ENCODE measurements at regions not wholly inside any gene's neighbourhood (a gene's known extent, or its start where the extent isn't known, plus 50 kb on each side); places are given as distances from the start of the nearest gene placed in this dataset.
"Not testable (repeated sequence)": the region's sequence is repeated elsewhere in the genome, so short reads cannot be mapped to it uniquely, and the experiment has no call there.

DNA sequence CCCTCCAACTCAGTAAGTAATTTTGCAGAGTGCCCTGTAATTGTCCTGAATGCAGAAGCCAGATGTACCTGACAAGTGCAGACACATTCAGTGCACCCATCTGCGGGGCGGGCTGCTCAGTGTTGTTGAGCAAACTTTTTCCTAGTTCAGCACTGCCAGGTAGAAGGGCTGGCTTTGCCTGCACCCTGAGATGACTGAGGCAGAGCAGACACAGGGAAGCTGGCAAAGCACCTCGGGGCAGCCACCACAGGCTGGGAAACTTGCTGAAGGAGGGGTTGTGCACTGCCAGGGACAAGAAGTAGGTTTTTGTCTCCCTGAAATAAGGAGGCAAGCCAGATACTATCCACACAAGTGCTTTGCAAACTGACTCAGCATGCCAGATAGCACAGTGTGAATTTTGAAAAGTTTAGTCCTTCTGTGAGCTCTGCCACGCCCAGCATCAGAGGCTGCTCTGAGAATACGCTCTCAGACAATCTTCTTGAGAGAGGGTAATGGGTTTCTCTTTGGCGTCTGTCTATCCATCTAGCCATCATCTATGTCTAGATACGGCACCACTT, 62.3 kb downstream of the SOWAHC start:
- no peak for TF ChIP-seq EZH2phosphoT487 (IDR thresholded peaks at IDR 0.05; ENCODE audit: low read depth)
- no peak for TF ChIP-seq CTCF (IDR thresholded peaks at IDR 0.05; ENCODE audit: low read depth, low read length)
- Histone ChIP-seq H3K4me1 (ENCODE audit: low read length) (no peaks in the 10 kb centered on the region), H3K27ac (ENCODE audit: low read length) (no peak overlapping the region), H4K20me1 (ENCODE audit: insufficient read depth, low read length) (no peaks in the 10 kb centered on the region), H3K79me2 (ENCODE audit: low read length) (no peaks in the 10 kb centered on the region), H3K4me2 (ENCODE audit: low read length) (no peak overlapping the region), H2AFZ (ENCODE audit: low read depth, low read length) (no peak overlapping the region), H3K27me3 (ENCODE audit: low read depth, low read length) (no peaks in the 10 kb centered on the region), H3K36me3 (replicated peaks; ENCODE audit: low read depth, low read length) (no peaks in the 10 kb centered on the region), H3K9me3 (ENCODE audit: insufficient read depth, low read length) (no peaks in the 10 kb centered on the region), H3K9ac (ENCODE audit: low read length) (no peak overlapping the region), H3K4me3 (ENCODE audit: low read length) (no peak overlapping the region)

DNA sequence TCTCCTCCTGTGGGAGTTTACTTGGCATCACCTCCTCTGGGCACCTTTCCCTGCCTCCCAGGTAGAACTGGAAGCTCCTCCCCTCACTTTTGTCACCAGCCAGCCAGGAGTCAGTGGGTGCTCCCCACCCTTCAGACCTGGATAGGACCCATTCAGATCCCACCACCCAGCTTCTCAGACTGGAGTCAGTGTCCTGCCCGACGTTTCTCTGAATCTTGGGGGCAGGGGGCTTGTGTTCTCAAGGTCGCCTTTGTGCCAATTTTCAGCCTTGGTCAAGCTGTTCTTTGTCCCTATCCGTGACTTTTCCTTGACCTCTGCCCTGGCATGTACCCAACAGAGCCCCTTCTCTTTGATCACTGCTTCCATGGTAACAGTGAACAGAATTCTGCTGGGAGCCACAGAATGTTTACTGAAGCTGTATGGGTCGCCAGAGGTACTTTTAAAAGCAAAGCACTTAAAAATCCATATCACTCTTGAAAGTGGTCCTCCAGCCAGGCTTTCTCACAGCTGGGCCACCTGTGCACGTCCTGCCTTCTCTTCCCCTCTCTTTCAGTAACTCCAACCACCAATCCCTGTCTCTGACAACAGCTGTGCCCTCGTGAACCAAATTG, 63.1 kb downstream of the SOWAHC start:
- H4K20me1 ChIP-seq (ENCODE audit: insufficient read depth, low read length); H3K4me2 ChIP-seq (ENCODE audit: low read length); H3K4me3 ChIP-seq (ENCODE audit: low read length); H3K27me3 ChIP-seq (ENCODE audit: low read depth, low read length); H3K36me3 ChIP-seq (replicated peaks; ENCODE audit: low read depth, low read length); H2AFZ ChIP-seq (ENCODE audit: low read depth, low read length); H3K27ac ChIP-seq (ENCODE audit: low read length); H3K9me3 ChIP-seq (ENCODE audit: insufficient read depth, low read length); H3K79me2 ChIP-seq (ENCODE audit: low read length); H3K9ac ChIP-seq (ENCODE audit: low read length); H3K4me1 ChIP-seq (ENCODE audit: low read length): not testable (repeated sequence)

DNA sequence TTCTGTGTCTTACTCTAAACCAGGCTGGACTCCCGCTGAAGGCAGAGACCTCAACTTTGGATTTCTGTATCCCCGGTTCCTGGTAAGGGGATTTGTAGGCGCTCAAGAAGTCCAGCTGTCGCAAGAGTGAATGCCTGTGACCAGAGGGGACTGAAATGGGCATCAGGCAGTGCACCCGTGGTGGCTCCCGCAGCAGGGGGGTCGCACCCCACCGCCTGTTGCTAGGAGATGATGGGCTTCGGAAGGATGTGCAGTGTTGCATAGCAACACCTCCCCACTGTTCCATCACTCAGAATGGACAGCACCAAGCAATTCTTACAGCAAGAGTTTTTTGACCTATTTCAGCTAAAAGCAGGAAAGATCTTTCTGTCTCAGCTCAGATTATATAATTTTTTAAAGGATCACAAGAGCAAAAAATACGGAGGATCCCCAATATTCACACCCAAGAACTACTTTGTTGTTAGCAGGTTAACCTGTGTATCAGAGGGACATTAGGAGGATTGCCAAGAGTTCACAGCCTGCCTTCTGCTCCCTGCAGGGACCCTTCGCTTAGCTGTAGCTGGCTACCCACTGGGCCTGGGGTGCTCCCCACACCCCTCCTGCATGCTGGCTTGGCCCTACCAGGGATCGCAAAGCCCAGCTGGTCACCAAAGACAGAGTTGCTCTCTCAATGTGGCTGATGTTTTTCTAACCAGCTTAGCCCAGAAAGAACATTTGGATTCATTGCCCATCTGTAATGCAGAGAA, 63.8 kb downstream of the SOWAHC start:
- no peak overlapping the region for H3K4me3 ChIP-seq (ENCODE audit: low read length)
- H3K4me1 ChIP-seq (ENCODE audit: low read length) = no peaks in the 10 kb centered on the region
- no peak overlapping the region for H2AFZ ChIP-seq (ENCODE audit: low read depth, low read length)
- no peak overlapping the region for H3K4me2 ChIP-seq (ENCODE audit: low read length)
- H3K9me3 ChIP-seq (ENCODE audit: insufficient read depth, low read length) = no peaks in the 10 kb centered on the region
- TF ChIP-seq EZH2phosphoT487 (IDR thresholded peaks at IDR 0.05; ENCODE audit: low read depth) = no peak
- no peak for TF ChIP-seq CTCF (IDR thresholded peaks at IDR 0.05; ENCODE audit: low read depth, low read length)
- no peaks in the 10 kb centered on the region for H4K20me1 ChIP-seq (ENCODE audit: insufficient read depth, low read length)
- no peak overlapping the region for H3K9ac ChIP-seq (ENCODE audit: low read length)
- no peaks in the 10 kb centered on the region for H3K36me3 ChIP-seq (replicated peaks; ENCODE audit: low read depth, low read length)
- no peaks in the 10 kb centered on the region for H3K27me3 ChIP-seq (ENCODE audit: low read depth, low read length)
- no peak overlapping the region for H3K27ac ChIP-seq (ENCODE audit: low read length)
- H3K79me2 ChIP-seq (ENCODE audit: low read length) = no peaks in the 10 kb centered on the region

GRCh38 chr2:109678724-109679201, 64.6 kb downstream of the SOWAHC start:
- H3K4me2 ChIP-seq (ENCODE audit: low read length); H3K9me3 ChIP-seq (ENCODE audit: insufficient read depth, low read length); H3K36me3 ChIP-seq (replicated peaks; ENCODE audit: low read depth, low read length); H3K79me2 ChIP-seq (ENCODE audit: low read length); H2AFZ ChIP-seq (ENCODE audit: low read depth, low read length); H4K20me1 ChIP-seq (ENCODE audit: insufficient read depth, low read length); H3K27ac ChIP-seq (ENCODE audit: low read length); H3K27me3 ChIP-seq (ENCODE audit: low read depth, low read length); H3K4me3 ChIP-seq (ENCODE audit: low read length); H3K9ac ChIP-seq (ENCODE audit: low read length); H3K4me1 ChIP-seq (ENCODE audit: low read length): not testable (repeated sequence)

GRCh38 chr2:109679225-109679624, 65.1 kb downstream of the SOWAHC start:
- H3K9me3 ChIP-seq (ENCODE audit: insufficient read depth, low read length) = no peaks in the 10 kb centered on the region
- no peaks in the 10 kb centered on the region for H3K79me2 ChIP-seq (ENCODE audit: low read length)
- no peak overlapping the region for H2AFZ ChIP-seq (ENCODE audit: low read depth, low read length)
- no peaks in the 10 kb centered on the region for H3K27me3 ChIP-seq (ENCODE audit: low read depth, low read length)
- H3K9ac ChIP-seq (ENCODE audit: low read length) = no peak overlapping the region
- H3K36me3 ChIP-seq (replicated peaks; ENCODE audit: low read depth, low read length) = no peaks in the 10 kb centered on the region
- H3K4me1 ChIP-seq (ENCODE audit: low read length) = no peaks in the 10 kb centered on the region
- H3K4me3 ChIP-seq (ENCODE audit: low read length) = no peak overlapping the region
- TF ChIP-seq CTCF (IDR thresholded peaks at IDR 0.05; ENCODE audit: low read depth, low read length) (no peak), EZH2phosphoT487 (IDR thresholded peaks at IDR 0.05; ENCODE audit: low read depth) (no peak)
- no peak overlapping the region for H3K27ac ChIP-seq (ENCODE audit: low read length)
- H4K20me1 ChIP-seq (ENCODE audit: insufficient read depth, low read length) = no peaks in the 10 kb centered on the region
- no peak overlapping the region for H3K4me2 ChIP-seq (ENCODE audit: low read length)

Data from OCI-LY3 (cell line).